GM18870 (cell line): ENCODE measurements at regions not wholly inside any gene's neighbourhood (a gene's known extent, or its start where the extent isn't known, plus 50 kb on each side); places are given as distances from the start of the nearest gene placed in this dataset.
"Not testable (repeated sequence)": the region's sequence is repeated elsewhere in the genome, so short reads cannot be mapped to it uniquely, and the experiment has no call there.

Experiments
- ATAC-seq: cut with Tn5 transposase; IDR thresholded peaks from one replicate; pipeline ENCODE4 v1.9.1; 2021; ENCODE audit warnings: moderate library complexity; ENCODE audit not compliant: unreplicated experiment

- no peak for ATAC-seq
Measured at GRCh38 chr4:133597251-133597650, 448.2 kb downstream of the PCDH10 start.

GRCh38 chr4:133596459-133596858 lies 447.4 kb downstream of the PCDH10 start:
- ATAC-seq = no peak

- ATAC-seq = no peak
Measured at GRCh38 chr4:133594390-133595207, 445.5 kb downstream of the PCDH10 start.

- ATAC-seq = no peak
Measured at GRCh38 chr4:133593764-133594163, 444.7 kb downstream of the PCDH10 start.

- ATAC-seq = no peak
Measured at GRCh38 chr4:133592591-133592990, 443.5 kb downstream of the PCDH10 start.

- ATAC-seq = no peak
Measured at GRCh38 chr4:133592106-133592505, 443.0 kb downstream of the PCDH10 start.

- no peak for ATAC-seq
Measured at GRCh38 chr4:133588306-133588705, 439.2 kb downstream of the PCDH10 start.

GRCh38 chr4:133585323-133585722 lies 436.2 kb downstream of the PCDH10 start:
- ATAC-seq = no peak

- no peak for ATAC-seq
Measured at GRCh38 chr4:133584714-133585113, 435.6 kb downstream of the PCDH10 start.

GRCh38 chr4:133581996-133582619 lies 433.0 kb downstream of the PCDH10 start:
- ATAC-seq = no peak

GRCh38 chr4:133574248-133574647 lies 425.2 kb downstream of the PCDH10 start:
- ATAC-seq = no peak

- no peak for ATAC-seq
Measured at GRCh38 chr4:133565379-133565778, 416.3 kb downstream of the PCDH10 start.

- ATAC-seq = no peak
Measured at GRCh38 chr4:133559987-133560386, 410.9 kb downstream of the PCDH10 start.

GRCh38 chr4:133555671-133556070 lies 406.6 kb downstream of the PCDH10 start:
- ATAC-seq = no peak

- no peak for ATAC-seq
Measured at GRCh38 chr4:133550436-133550835, 401.3 kb downstream of the PCDH10 start.

- ATAC-seq = no peak
Measured at GRCh38 chr4:133544097-133544496, 395.0 kb downstream of the PCDH10 start.

- no peak for ATAC-seq
Measured at GRCh38 chr4:133537780-133538281, 388.7 kb downstream of the PCDH10 start.

GRCh38 chr4:133534224-133534623 lies 385.1 kb downstream of the PCDH10 start:
- not testable (repeated sequence) for ATAC-seq

- no peak for ATAC-seq
Measured at GRCh38 chr4:133524369-133524768, 375.3 kb downstream of the PCDH10 start.

GRCh38 chr4:133513901-133514300 lies 364.8 kb downstream of the PCDH10 start:
- no peak for ATAC-seq

- no peak for ATAC-seq
Measured at GRCh38 chr4:133498149-133498548, 349.1 kb downstream of the PCDH10 start.

- ATAC-seq = no peak
Measured at GRCh38 chr4:133493776-133494175, 344.7 kb downstream of the PCDH10 start.
